ENCODE measurements at regions not wholly inside any gene's neighbourhood (a gene's known extent, or its start where the extent isn't known, plus 50 kb on each side); places are given as distances from the start of the nearest gene placed in this dataset.

- peaks cover 53% of the 10 kb centered on the region for H3K27me3 ChIP-seq (ENCODE audit: low read depth)
These were observed 65.0 kb downstream of the MYCN start for GRCh38 chr2:16005389-16005788.

GRCh38 chr2:16003809-16004208 is 63.5 kb downstream of the MYCN start:
- peaks cover 44% of the 10 kb centered on the region for H3K27me3 ChIP-seq (ENCODE audit: low read depth)
- no peak overlapping the region for H3K27ac ChIP-seq (replicated peaks)
- no peak for TF ChIP-seq CTCF (IDR thresholded peaks at IDR 0.05; ENCODE audit: borderline replicate concordance)
- DNase-seq: no peak
- H3K36me3 ChIP-seq: no peaks in the 10 kb centered on the region
- H3K4me1 ChIP-seq: no peaks in the 10 kb centered on the region
- intact Hi-C loops (cut with micrococcal nuclease): no loop called here
- H3K4me3 ChIP-seq: no peak overlapping the region
- peaks cover 11% of the 10 kb centered on the region for H3K9me3 ChIP-seq (replicated peaks)

More at GRCh38 chr2:16005389-16005788, 65.0 kb downstream of the MYCN start:
- no peaks in the 10 kb centered on the region for H3K4me1 ChIP-seq
- no peak overlapping the region for H3K27ac ChIP-seq (replicated peaks)
- H3K9me3 ChIP-seq (replicated peaks): peaks cover 11% of the 10 kb centered on the region
- TF ChIP-seq CTCF (IDR thresholded peaks at IDR 0.05; ENCODE audit: borderline replicate concordance): no peak
- no peak overlapping the region for H3K4me3 ChIP-seq
- DNase-seq: no peak
- intact Hi-C loops (cut with micrococcal nuclease): no loop called here
- no peaks in the 10 kb centered on the region for H3K36me3 ChIP-seq

- Histone ChIP-seq H3K27ac (replicated peaks) (no peak overlapping the region), H3K4me3 (no peak overlapping the region), H3K4me1 (no peaks in the 10 kb centered on the region), H3K27me3 (ENCODE audit: low read depth) (peaks cover 44% of the 10 kb centered on the region), H3K36me3 (no peaks in the 10 kb centered on the region), H3K9me3 (replicated peaks) (peaks cover 11% of the 10 kb centered on the region)
- intact Hi-C loops (cut with micrococcal nuclease): no loop called here
- TF ChIP-seq CTCF (IDR thresholded peaks at IDR 0.05; ENCODE audit: borderline replicate concordance): no peak
- DNase-seq: no peak
These were observed 62.8 kb downstream of the MYCN start for GRCh38 chr2:16003152-16003551.

- peaks cover 44% of the 10 kb centered on the region for H3K27me3 ChIP-seq (ENCODE audit: low read depth)
- intact Hi-C loops (cut with micrococcal nuclease): no loop called here
- TF ChIP-seq CTCF (IDR thresholded peaks at IDR 0.05; ENCODE audit: borderline replicate concordance): no peak
- peaks cover 11% of the 10 kb centered on the region for H3K9me3 ChIP-seq (replicated peaks)
- no peaks in the 10 kb centered on the region for H3K4me1 ChIP-seq
- H3K36me3 ChIP-seq: no peaks in the 10 kb centered on the region
- DNase-seq: no peak
- no peak overlapping the region for H3K27ac ChIP-seq (replicated peaks)
- H3K4me3 ChIP-seq: no peak overlapping the region
These were observed 62.2 kb downstream of the MYCN start for GRCh38 chr2:16002575-16002974.

- H3K27me3 ChIP-seq (ENCODE audit: low read depth): peaks cover 46% of the 10 kb centered on the region
- no peak overlapping the region for H3K4me3 ChIP-seq
- H3K27ac ChIP-seq (replicated peaks): no peak overlapping the region
- TF ChIP-seq CTCF (IDR thresholded peaks at IDR 0.05; ENCODE audit: borderline replicate concordance): no peak
- peaks cover 11% of the 10 kb centered on the region for H3K9me3 ChIP-seq (replicated peaks)
- no peak for DNase-seq
- H3K4me1 ChIP-seq: no peaks in the 10 kb centered on the region
- no peaks in the 10 kb centered on the region for H3K36me3 ChIP-seq
- intact Hi-C loops (cut with micrococcal nuclease): no loop called here
These were observed 61.8 kb downstream of the MYCN start for GRCh38 chr2:16002144-16002543.

- TF ChIP-seq CTCF (IDR thresholded peaks at IDR 0.05; ENCODE audit: borderline replicate concordance): no peak
- Histone ChIP-seq H3K4me1 (no peaks in the 10 kb centered on the region), H3K36me3 (no peaks in the 10 kb centered on the region), H3K9me3 (replicated peaks) (peaks cover 11% of the 10 kb centered on the region), H3K27me3 (ENCODE audit: low read depth) (peaks cover 49% of the 10 kb centered on the region), H3K27ac (replicated peaks) (no peak overlapping the region), H3K4me3 (no peak overlapping the region)
- no peak for DNase-seq
- intact Hi-C loops (cut with micrococcal nuclease): no loop called here
These were observed 60.3 kb downstream of the MYCN start for GRCh38 chr2:16000642-16001041.

Data from left ventricle myocardium inferior (tissue), 1 donor.